ENCODE measurements at regions not wholly inside any gene's neighbourhood (a gene's known extent, or its start where the extent isn't known, plus 50 kb on each side); places are given as distances from the start of the nearest gene placed in this dataset.

DNA sequence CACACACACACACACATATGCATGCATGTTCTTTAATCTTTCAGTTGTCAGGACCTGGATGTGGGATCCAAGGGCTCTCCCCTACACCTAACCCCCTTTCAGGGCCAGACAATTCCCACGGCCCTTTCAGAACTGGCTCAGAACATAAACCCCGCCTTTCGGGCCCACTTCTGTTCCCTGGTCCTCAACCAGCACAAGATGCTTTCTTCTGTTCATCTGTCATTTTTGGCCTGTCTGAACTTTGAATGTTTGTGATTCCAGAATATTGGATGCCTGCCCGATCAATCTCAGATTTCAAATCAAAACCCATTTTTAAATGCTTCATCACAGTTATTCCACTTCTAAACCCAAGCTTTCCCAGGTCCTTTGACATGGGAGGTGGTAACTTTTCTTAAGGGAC, 167.3 kb downstream of the USP12 start:
- TF ChIP-seq POLR2A (IDR thresholded peaks at IDR 0.05; ENCODE audit: extremely low read depth, insufficient read length) (no peak), MYC (IDR thresholded peaks at IDR 0.05; ENCODE audit: low read depth, low read length) (no peak)
- TF ChIP-seq, protein P1, sequence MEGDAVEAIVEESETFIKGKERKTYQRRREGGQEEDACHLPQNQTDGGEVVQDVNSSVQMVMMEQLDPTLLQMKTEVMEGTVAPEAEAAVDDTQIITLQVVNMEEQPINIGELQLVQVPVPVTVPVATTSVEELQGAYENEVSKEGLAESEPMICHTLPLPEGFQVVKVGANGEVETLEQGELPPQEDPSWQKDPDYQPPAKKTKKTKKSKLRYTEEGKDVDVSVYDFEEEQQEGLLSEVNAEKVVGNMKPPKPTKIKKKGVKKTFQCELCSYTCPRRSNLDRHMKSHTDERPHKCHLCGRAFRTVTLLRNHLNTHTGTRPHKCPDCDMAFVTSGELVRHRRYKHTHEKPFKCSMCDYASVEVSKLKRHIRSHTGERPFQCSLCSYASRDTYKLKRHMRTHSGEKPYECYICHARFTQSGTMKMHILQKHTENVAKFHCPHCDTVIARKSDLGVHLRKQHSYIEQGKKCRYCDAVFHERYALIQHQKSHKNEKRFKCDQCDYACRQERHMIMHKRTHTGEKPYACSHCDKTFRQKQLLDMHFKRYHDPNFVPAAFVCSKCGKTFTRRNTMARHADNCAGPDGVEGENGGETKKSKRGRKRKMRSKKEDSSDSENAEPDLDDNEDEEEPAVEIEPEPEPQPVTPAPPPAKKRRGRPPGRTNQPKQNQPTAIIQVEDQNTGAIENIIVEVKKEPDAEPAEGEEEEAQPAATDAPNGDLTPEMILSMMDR (IDR thresholded peaks at IDR 0.05; ENCODE audit: low read depth, low read length): no peak
